Neural cell (in vitro differentiated cells): ENCODE measurements at regions not wholly inside any gene's neighbourhood (a gene's known extent, or its start where the extent isn't known, plus 50 kb on each side); places are given as distances from the start of the nearest gene placed in this dataset.

Experiments
- H2AFZ ChIP-seq: fragments of 200-600, 300-800 bp; sonication (generic), shearing (Covaris generic); 2 replicates; pipeline ENCODE4 v1.6.0; 2014; ENCODE audit warnings: low read depth, mild to moderate bottlenecking, antibody characterized with exemption, low read length, moderate library complexity
- H3F3A ChIP-seq: fragments of 200-600 bp; shearing (Covaris generic); 2 replicates; pipeline ENCODE4 v1.6.1; 2016; ENCODE audit warnings: mild to moderate bottlenecking, moderate library complexity, mixed read lengths, antibody characterized with exemption, low read length; ENCODE audit not compliant: insufficient read depth, poor library complexity, severe bottlenecking
- H3K27ac ChIP-seq: fragments of 200-600, 300-800 bp; sonication (generic), shearing (Covaris generic); 2 replicates; pipeline ENCODE4 v1.5.1; 2014; ENCODE audit warnings: mild to moderate bottlenecking, low read length, moderate library complexity
- H3K27me3 ChIP-seq: fragments of 300-800, 200-600 bp; sonication (generic), shearing (Covaris generic); 2 replicates; pipeline ENCODE4 v1.6.0; 2014; ENCODE audit warnings: mild to moderate bottlenecking, low read depth, low read length, moderate library complexity; ENCODE audit not compliant: insufficient read depth
- H3K36me3 ChIP-seq: fragments of 300-800, 200-600 bp; sonication (generic), shearing (Covaris generic); 2 replicates; pipeline ENCODE4 v1.5.1; 2014; ENCODE audit warnings: mild to moderate bottlenecking, antibody characterized with exemption, low read length, moderate library complexity; ENCODE audit not compliant: insufficient read depth
- H3K4me2 ChIP-seq: fragments of 300-800, 200-600 bp; sonication (generic), shearing (Covaris generic); 2 replicates; pipeline ENCODE4 v1.6.0; 2014; ENCODE audit warnings: mild to moderate bottlenecking, low read length
- H3K4me3 ChIP-seq: fragments of 300-800, 200-600 bp; sonication (generic), shearing (Covaris generic); 2 replicates; pipeline ENCODE4 v1.5.1; 2014; ENCODE audit warnings: mild to moderate bottlenecking, low read length, moderate library complexity
- H3K79me2 ChIP-seq: fragments of 200-600 bp; shearing (Covaris generic); replicated peaks from 2 replicates; pipeline ENCODE4 v1.6.0; 2014; ENCODE audit warnings: mild to moderate bottlenecking, low read length, moderate library complexity; ENCODE audit not compliant: insufficient read depth
- H3K9ac ChIP-seq: fragments of 300-800, 200-600 bp; sonication (generic), shearing (Covaris generic); 2 replicates; pipeline ENCODE4 v1.6.1; 2016; ENCODE audit warnings: mild to moderate bottlenecking, low read length, mixed read lengths
- H3K9me2 ChIP-seq: fragments of 200-600 bp; shearing (Covaris generic); 2 replicates; pipeline ENCODE4 v1.6.1; 2016; ENCODE audit warnings: mild to moderate bottlenecking, low read length, mixed read lengths; ENCODE audit not compliant: insufficient read depth
- H3K9me3 ChIP-seq: fragments of 200-600, 300-800 bp; sonication (generic), shearing (Covaris generic); 2 replicates; pipeline ENCODE4 v1.6.1; 2016; ENCODE audit warnings: mild to moderate bottlenecking, mixed run types, low read length, moderate library complexity, mixed read lengths
- H4K20me1 ChIP-seq: fragments of 200-600 bp; shearing (Covaris generic); 2 replicates; pipeline ENCODE4 v1.6.1; 2016; ENCODE audit warnings: mild to moderate bottlenecking, mixed run types; ENCODE audit not compliant: insufficient read depth
- CTCF ChIP-seq: fragments of 450-650 bp; IDR thresholded peaks from 2 replicates; pipeline ENCODE4 v1.5.1; 2014; ENCODE audit warnings: antibody characterized with exemption, mild to moderate bottlenecking, moderate library complexity; ENCODE audit not compliant: poor library complexity, severe bottlenecking
- EP300 ChIP-seq: fragments of 450-650 bp; conservative IDR thresholded peaks from 2 replicates; pipeline ENCODE4 v1.6.1; 2014; ENCODE audit warnings: antibody characterized with exemption, mild to moderate bottlenecking, moderate library complexity; ENCODE audit not compliant: poor library complexity, severe bottlenecking
- EZH2 ChIP-seq: fragments of 200-600, 300-800 bp; shearing (Covaris generic), sonication (generic); IDR thresholded peaks from 2 replicates; pipeline ENCODE4 v1.6.1; 2014; ENCODE audit warnings: antibody characterized with exemption, low read length, borderline replicate concordance, mild to moderate bottlenecking; ENCODE audit not compliant: insufficient read depth, poor library complexity, severe bottlenecking
- MXI1 ChIP-seq: fragments of 450-650 bp; conservative IDR thresholded peaks from 2 replicates; pipeline ENCODE4 v1.6.1; 2014; ENCODE audit warnings: antibody characterized with exemption, mild to moderate bottlenecking; ENCODE audit not compliant: poor library complexity, severe bottlenecking
- POLR2AphosphoS5 ChIP-seq: IDR thresholded peaks from 2 replicates; pipeline ENCODE4 v1.6.1; 2012
- RAD21 ChIP-seq: fragments of 450-650 bp; conservative IDR thresholded peaks from 2 replicates; pipeline ENCODE4 v1.6.1; 2014; ENCODE audit warnings: antibody characterized with exemption, mild to moderate bottlenecking, moderate library complexity
- REST ChIP-seq: IDR thresholded peaks from 2 replicates; pipeline ENCODE4 v1.6.1; 2012; ENCODE audit warnings: borderline replicate concordance
- SMC3 ChIP-seq: fragments of 450-650 bp; conservative IDR thresholded peaks from 2 replicates; pipeline ENCODE4 v1.6.1; 2014; ENCODE audit warnings: antibody characterized with exemption, mild to moderate bottlenecking, moderate library complexity; ENCODE audit not compliant: poor library complexity
- TAF1 ChIP-seq: IDR thresholded peaks from 2 replicates; pipeline ENCODE4 v1.6.1; 2012; ENCODE audit warnings: low read depth

- no peak overlapping the region for H3K4me2 ChIP-seq
- H3K27me3 ChIP-seq = no peaks in the 10 kb centered on the region
- no peaks in the 10 kb centered on the region for H4K20me1 ChIP-seq
- no peak overlapping the region for H2AFZ ChIP-seq
- no peaks in the 10 kb centered on the region for H3F3A ChIP-seq
- H3K4me3 ChIP-seq = no peak overlapping the region
- no peaks in the 10 kb centered on the region for H3K36me3 ChIP-seq
- H3K9ac ChIP-seq = no peak overlapping the region
- H3K9me3 ChIP-seq = no peaks in the 10 kb centered on the region
- H3K9me2 ChIP-seq = no peaks in the 10 kb centered on the region
- H3K79me2 ChIP-seq = no peaks in the 10 kb centered on the region
- TF ChIP-seq RAD21 (peak; percentile 77), POLR2AphosphoS5 (no peak), CTCF (peak; percentile 69), SMC3 (peak; percentile 76)
- no peak overlapping the region for H3K27ac ChIP-seq
Measured at GRCh38 chr9:19946441-19947109, 157.7 kb upstream of the SLC24A2 start.

- Histone ChIP-seq H3K9me3 (no peaks in the 10 kb centered on the region), H3K9me2 (no peaks in the 10 kb centered on the region), H3K4me2 (no peak overlapping the region), H4K20me1 (no peaks in the 10 kb centered on the region), H3K27ac (no peak overlapping the region), H3K36me3 (no peaks in the 10 kb centered on the region), H3K4me3 (no peak overlapping the region), H3K27me3 (no peaks in the 10 kb centered on the region), H3K9ac (no peak overlapping the region), H3K79me2 (no peaks in the 10 kb centered on the region), H3F3A (no peaks in the 10 kb centered on the region), H2AFZ (no peak overlapping the region)
- TF ChIP-seq MXI1 (no peak), EP300 (no peak), CTCF (no peak), REST (no peak), RAD21 (no peak), SMC3 (no peak), POLR2AphosphoS5 (no peak), EZH2 (no peak), TAF1 (no peak)
Measured at GRCh38 chr9:19941874-19942273, 153.0 kb upstream of the SLC24A2 start.
